ENCODE measurements at regions not wholly inside any gene's neighbourhood (a gene's known extent, or its start where the extent isn't known, plus 50 kb on each side); places are given as distances from the start of the nearest gene placed in this dataset.

- Histone ChIP-seq H3K4me3 (no peak overlapping the region), H3K4me1 (no peaks in the 10 kb centered on the region), H3K9me3 (no peaks in the 10 kb centered on the region), H3K27me3 (replicated peaks in 1 of 7) (peaks cover 0 to 40% (median 0%) of the 10 kb centered on the region in 7 donors), H3K36me3 (no peaks in the 10 kb centered on the region), H3K27ac (no peak overlapping the region)
- TF ChIP-seq CTCF (IDR thresholded peaks at IDR 0.05 in 8 of 11, conservative IDR thresholded peaks at IDR 0.05 in 3 of 11) (no peak), POLR2A (IDR thresholded peaks at IDR 0.05) (no peak)
- intact Hi-C loops (cut with DNase I; ENCODE audit: low total_unique reads), result no loop called here
- no peak for DNase-seq
- 82 to 94% (median 87%) methylated on average over 2 of the region's 2 CpGs for WGBS, 5 donors
Observed at GRCh38 chr21:35646606-35647005, 413.7 kb downstream of the SETD4 start.

- TF ChIP-seq POLR2A (IDR thresholded peaks at IDR 0.05) (no peak), POLR2AphosphoS5 (IDR thresholded peaks at IDR 0.05) (no peak), CTCF (IDR thresholded peaks at IDR 0.05 in 8 of 11, conservative IDR thresholded peaks at IDR 0.05 in 3 of 11) (no peak)
- H3K4me1 ChIP-seq, result no peaks in the 10 kb centered on the region
- intact Hi-C loops (cut with DNase I; ENCODE audit: low total_unique reads), result no loop called here
Observed at GRCh38 chr21:35645991-35646390, 414.3 kb downstream of the SETD4 start.

GRCh38 chr21:35644523-35644922 lies 415.8 kb downstream of the SETD4 start:
- TF ChIP-seq POLR2A (IDR thresholded peaks at IDR 0.05), result no peak
- no peak for TF ChIP-seq CTCF (IDR thresholded peaks at IDR 0.05 in 8 of 11, conservative IDR thresholded peaks at IDR 0.05 in 3 of 11)
- TF ChIP-seq POLR2AphosphoS5 (IDR thresholded peaks at IDR 0.05), result no peak
- intact Hi-C loops (cut with DNase I; ENCODE audit: low total_unique reads), result no loop called here
- Histone ChIP-seq H3K4me3 (no peak overlapping the region), H3K9me3 (no peaks in the 10 kb centered on the region), H3K4me1 (no peaks in the 10 kb centered on the region), H3K27me3 (replicated peaks in 1 of 7) (peaks cover 0 to 31% (median 0%) of the 10 kb centered on the region in 7 donors), H3K27ac (no peak overlapping the region), H3K36me3 (no peaks in the 10 kb centered on the region)
- WGBS, 5 donors, result 84 to 93% (median 88%) methylated on average over 2 of the region's 2 CpGs
- no peak for DNase-seq

More at GRCh38 chr21:35645991-35646390, 414.3 kb downstream of the SETD4 start:
- Histone ChIP-seq H3K27ac (no peak overlapping the region), H3K9me3 (no peaks in the 10 kb centered on the region), H3K27me3 (replicated peaks in 1 of 7) (peaks cover 0 to 35% (median 0%) of the 10 kb centered on the region in 7 donors), H3K4me3 (no peak overlapping the region), H3K36me3 (no peaks in the 10 kb centered on the region)
- DNase-seq, result no peak
- WGBS, 5 donors, result 90 to 94% (median 93%) methylated on average over 2 of the region's 2 CpGs

GRCh38 chr21:35643176-35643575 lies 417.1 kb downstream of the SETD4 start:
- Histone ChIP-seq H3K27me3 (replicated peaks in 1 of 7) (peaks cover 0 to 26% (median 0%) of the 10 kb centered on the region in 7 donors), H3K4me1 (no peaks in the 10 kb centered on the region), H3K36me3 (no peaks in the 10 kb centered on the region), H3K9me3 (no peaks in the 10 kb centered on the region), H3K27ac (no peak overlapping the region), H3K4me3 (no peak overlapping the region)
- TF ChIP-seq POLR2A (IDR thresholded peaks at IDR 0.05) (no peak), CTCF (IDR thresholded peaks at IDR 0.05 in 8 of 11, conservative IDR thresholded peaks at IDR 0.05 in 3 of 11) (no peak), POLR2AphosphoS5 (IDR thresholded peaks at IDR 0.05) (no peak)
- intact Hi-C loops (cut with DNase I; ENCODE audit: low total_unique reads), result no loop called here
- DNase-seq, result no peak
- 65 to 78% (median 68%) methylated on average over 4 of the region's 4 CpGs for WGBS, 5 donors

All from spleen (tissue), 11 donors.